Left ventricle myocardium inferior (tissue), 1 donor: ENCODE measurements at regions not wholly inside any gene's neighbourhood (a gene's known extent, or its start where the extent isn't known, plus 50 kb on each side); places are given as distances from the start of the nearest gene placed in this dataset.

ENCODE experiments used
- DNase-seq: peaks from one replicate; pipeline ENCODE4 v3.0.0-alpha.2; 2020
- H3K27ac ChIP-seq: fragments of 200-600 bp; replicated peaks from 2 replicates; pipeline ENCODE4 v1.8.0; 2021
- H3K27me3 ChIP-seq: fragments of 200-600 bp; 2 replicates; pipeline ENCODE4 v1.8.0; 2021; ENCODE audit warnings: low read depth
- H3K36me3 ChIP-seq: fragments of 200-600 bp; 2 replicates; pipeline ENCODE4 v1.8.0; 2021
- H3K4me1 ChIP-seq: fragments of 200-600 bp; 2 replicates; pipeline ENCODE4 v1.8.0; 2021
- H3K4me3 ChIP-seq: fragments of 200-600 bp; 2 replicates; pipeline ENCODE4 v1.8.0; 2021; ENCODE audit warnings: mild to moderate bottlenecking, moderate library complexity
- H3K9me3 ChIP-seq: fragments of 200-600 bp; replicated peaks from 2 replicates; pipeline ENCODE4 v1.8.0; 2021
- intact Hi-C: fragments of 100-400 bp; cut with micrococcal nuclease; formaldehyde crosslinking; loops from one replicate; pipeline ENCODE4 v1.11.0; 2022
- TF ChIP-seq, protein P1 (sequence below): fragments of 200-600 bp; IDR thresholded peaks from 2 replicates; pipeline ENCODE4 v1.8.0; 2021; ENCODE audit warnings: antibody characterized with exemption, mild to moderate bottlenecking, borderline replicate concordance
- donor health status: DM: no; HTN: yes; CAD: no; lungs with severe emphysema.

DNA sequence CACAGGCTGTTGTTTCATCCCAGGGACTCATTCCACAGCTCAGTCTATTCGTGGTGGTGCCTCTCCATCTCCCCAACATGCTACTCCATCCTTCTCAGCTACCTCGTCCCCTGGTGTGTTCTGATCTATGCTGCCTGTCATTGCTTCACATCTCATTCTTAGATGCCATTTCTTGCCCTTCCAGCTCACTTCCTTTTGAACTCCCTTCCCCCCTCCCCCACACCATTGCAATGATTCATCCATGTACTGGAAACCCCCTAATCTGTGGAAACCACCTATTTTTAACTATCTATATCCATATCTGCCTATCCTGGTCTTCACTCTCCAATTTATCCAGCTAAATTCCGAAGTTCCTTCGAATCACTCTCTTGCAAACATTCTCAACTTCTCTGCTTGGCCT lies 65.7 kb upstream of the PARD3B start:
- Histone ChIP-seq H3K36me3 (no peaks in the 10 kb centered on the region), H3K27me3 (no peaks in the 10 kb centered on the region), H3K4me3 (no peak overlapping the region), H3K27ac (no peak overlapping the region), H3K9me3 (no peaks in the 10 kb centered on the region), H3K4me1 (no peaks in the 10 kb centered on the region)
- intact Hi-C loops, result no loop called here
- no peak for DNase-seq
- TF ChIP-seq, protein P1, sequence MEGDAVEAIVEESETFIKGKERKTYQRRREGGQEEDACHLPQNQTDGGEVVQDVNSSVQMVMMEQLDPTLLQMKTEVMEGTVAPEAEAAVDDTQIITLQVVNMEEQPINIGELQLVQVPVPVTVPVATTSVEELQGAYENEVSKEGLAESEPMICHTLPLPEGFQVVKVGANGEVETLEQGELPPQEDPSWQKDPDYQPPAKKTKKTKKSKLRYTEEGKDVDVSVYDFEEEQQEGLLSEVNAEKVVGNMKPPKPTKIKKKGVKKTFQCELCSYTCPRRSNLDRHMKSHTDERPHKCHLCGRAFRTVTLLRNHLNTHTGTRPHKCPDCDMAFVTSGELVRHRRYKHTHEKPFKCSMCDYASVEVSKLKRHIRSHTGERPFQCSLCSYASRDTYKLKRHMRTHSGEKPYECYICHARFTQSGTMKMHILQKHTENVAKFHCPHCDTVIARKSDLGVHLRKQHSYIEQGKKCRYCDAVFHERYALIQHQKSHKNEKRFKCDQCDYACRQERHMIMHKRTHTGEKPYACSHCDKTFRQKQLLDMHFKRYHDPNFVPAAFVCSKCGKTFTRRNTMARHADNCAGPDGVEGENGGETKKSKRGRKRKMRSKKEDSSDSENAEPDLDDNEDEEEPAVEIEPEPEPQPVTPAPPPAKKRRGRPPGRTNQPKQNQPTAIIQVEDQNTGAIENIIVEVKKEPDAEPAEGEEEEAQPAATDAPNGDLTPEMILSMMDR, result no peak

DNA sequence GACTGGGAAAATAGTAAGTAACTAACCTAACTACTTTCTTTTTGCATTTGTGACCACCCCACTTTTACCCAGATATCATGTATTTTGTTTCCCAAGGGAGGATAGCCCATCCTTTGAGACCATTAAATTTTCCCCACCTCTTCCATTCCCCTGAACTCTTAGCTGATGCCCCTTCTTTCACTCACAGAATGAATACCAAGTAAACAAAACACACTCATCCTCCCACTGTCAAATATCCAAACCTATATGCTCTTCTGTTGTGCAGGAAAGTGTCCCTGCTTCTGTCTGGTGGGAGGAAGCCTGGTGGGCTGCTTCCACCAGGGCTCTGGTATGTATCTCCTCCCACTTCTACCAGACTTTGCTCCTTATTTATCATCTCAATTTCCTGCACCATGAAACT lies 64.6 kb upstream of the PARD3B start:
- Histone ChIP-seq H3K36me3 (no peaks in the 10 kb centered on the region), H3K4me1 (no peaks in the 10 kb centered on the region), H3K27me3 (no peaks in the 10 kb centered on the region), H3K27ac (no peak overlapping the region), H3K9me3 (no peaks in the 10 kb centered on the region), H3K4me3 (no peak overlapping the region)
- DNase-seq, result no peak
- TF ChIP-seq, protein P1, result no peak
- intact Hi-C loops, result no loop called here

DNA sequence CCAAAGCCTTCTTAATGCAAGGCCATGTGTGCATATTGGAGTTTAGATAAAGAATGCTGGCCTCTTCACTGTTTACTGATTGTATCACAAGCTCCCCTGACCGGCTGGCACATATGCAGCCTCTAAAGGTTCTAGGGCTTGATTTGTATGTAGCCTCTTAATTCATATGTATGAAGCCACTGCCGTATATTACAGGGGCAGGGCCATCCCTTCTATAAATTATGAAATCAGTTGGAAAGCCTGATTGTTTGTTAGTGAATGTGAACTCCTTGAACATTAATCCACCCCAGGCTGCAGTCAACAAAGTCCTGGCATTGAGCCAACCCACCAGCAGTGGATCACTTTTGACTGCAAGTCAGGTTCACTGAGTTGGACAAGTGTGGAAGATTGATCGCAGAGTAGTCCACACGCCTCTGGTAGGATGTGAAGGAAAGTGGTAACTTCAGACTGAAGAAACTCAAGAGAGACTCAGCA lies 61.6 kb upstream of the PARD3B start:
- TF ChIP-seq, protein P1, result no peak
- no peaks in the 10 kb centered on the region for H3K36me3 ChIP-seq
- H3K4me1 ChIP-seq, result no peaks in the 10 kb centered on the region
- no peaks in the 10 kb centered on the region for H3K9me3 ChIP-seq
- no peak overlapping the region for H3K4me3 ChIP-seq
- no peak for DNase-seq
- no peak overlapping the region for H3K27ac ChIP-seq
- intact Hi-C loops, result no loop called here
- H3K27me3 ChIP-seq, result no peaks in the 10 kb centered on the region

DNA sequence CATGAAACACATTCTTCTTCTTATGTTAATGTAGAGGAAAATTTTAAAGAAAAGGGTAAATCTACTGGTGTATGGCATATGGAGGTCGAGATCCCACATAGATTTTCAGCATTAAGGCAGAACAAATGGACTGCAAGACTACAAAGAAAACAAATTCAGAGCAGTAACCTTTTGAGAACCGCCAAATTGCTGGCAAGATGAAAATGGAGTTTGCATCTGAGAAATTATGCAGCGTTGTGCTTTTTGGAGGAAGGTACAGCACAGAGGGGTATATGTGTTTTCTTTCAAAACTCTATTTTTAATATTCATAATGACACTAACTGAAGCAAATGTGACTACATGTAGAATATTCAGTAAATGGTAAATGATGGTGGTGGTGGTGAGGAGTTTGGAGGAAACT lies 59.0 kb upstream of the PARD3B start:
- no peaks in the 10 kb centered on the region for H3K9me3 ChIP-seq
- no peaks in the 10 kb centered on the region for H3K36me3 ChIP-seq
- TF ChIP-seq, protein P1, result no peak
- H3K4me3 ChIP-seq, result no peak overlapping the region
- no peak for DNase-seq
- intact Hi-C loops, result no loop called here
- no peaks in the 10 kb centered on the region for H3K4me1 ChIP-seq
- H3K27ac ChIP-seq, result no peak overlapping the region
- H3K27me3 ChIP-seq, result no peaks in the 10 kb centered on the region

GRCh38 chr2:204486805-204487204 lies 58.5 kb upstream of the PARD3B start:
- Histone ChIP-seq H3K4me3 (no peak overlapping the region), H3K4me1 (no peaks in the 10 kb centered on the region), H3K36me3 (no peaks in the 10 kb centered on the region), H3K9me3 (no peaks in the 10 kb centered on the region), H3K27me3 (no peaks in the 10 kb centered on the region), H3K27ac (no peak overlapping the region)
- intact Hi-C loops, result no loop called here
- TF ChIP-seq, protein P1, result no peak
- DNase-seq, result no peak
